Thyroid gland (tissue), 4 donors: ENCODE measurements at regions not wholly inside any gene's neighbourhood (a gene's known extent, or its start where the extent isn't known, plus 50 kb on each side); places are given as distances from the start of the nearest gene placed in this dataset.
"Not testable (repeated sequence)": the region's sequence is repeated elsewhere in the genome, so short reads cannot be mapped to it uniquely, and the experiment has no call there.

Source experiments
- DNase-seq, 2 donors: peaks; one replicate each; pipeline ENCODE4 v3.0.0-alpha.2; 2019
- H3K27ac ChIP-seq, 3 donors: fragments of 200-600 bp; sonication (generic); 1 replicate in 2 of 3; 2 replicates in 1 of 3; pipeline ENCODE4 v1.5.1; 2016 to 2019; ENCODE audit warnings: mild to moderate bottlenecking in 1 of 3, moderate library complexity in 1 of 3
- H3K27me3 ChIP-seq: fragments of 200-600 bp; sonication (generic); one replicate; pipeline ENCODE4 v1.5.1; 2019
- H3K36me3 ChIP-seq, 2 donors: fragments of 200-600 bp; sonication (generic); one replicate each; pipeline ENCODE4 v1.5.1; 2016 to 2019
- H3K4me1 ChIP-seq, 2 donors: fragments of 200-600 bp; sonication (generic); one replicate each; pipeline ENCODE4 v1.5.1; 2017 to 2019
- H3K4me3 ChIP-seq, 3 donors: fragments of 200-600 bp; sonication (generic); replicated peaks in 1 of 3; 1 replicate in 2 of 3; 2 replicates in 1 of 3; pipeline ENCODE4 v1.5.1; 2016; ENCODE audit warnings: mild to moderate bottlenecking in 1 of 3
- H3K9me3 ChIP-seq: fragments of 200-600 bp; sonication (generic); one replicate; pipeline ENCODE4 v1.5.1; 2017
- WGBS, 2 donors: methylation state at CpG; one replicate each; pipeline ENCODE4 v1.1.5; 2017; 5-methylcytosine and 5-hydroxymethylcytosine counted together
- intact Hi-C: fragments of 100-400 bp; cut with DNase I; formaldehyde crosslinking; loops from one replicate; pipeline ENCODE4 v1.15.1; 2023

GRCh38 chr17:15836249-15836982, 104.3 kb downstream of the TBC1D26 start:
- H3K9me3 ChIP-seq, intact Hi-C loops, DNase-seq, H3K4me3 ChIP-seq, H3K27ac ChIP-seq, H3K4me1 ChIP-seq, H3K27me3 ChIP-seq, H3K36me3 ChIP-seq: not testable (repeated sequence)
- WGBS, 2 donors = 74 to 89% methylated on average over 3 to 4 of the region's 12 CpGs

DNA sequence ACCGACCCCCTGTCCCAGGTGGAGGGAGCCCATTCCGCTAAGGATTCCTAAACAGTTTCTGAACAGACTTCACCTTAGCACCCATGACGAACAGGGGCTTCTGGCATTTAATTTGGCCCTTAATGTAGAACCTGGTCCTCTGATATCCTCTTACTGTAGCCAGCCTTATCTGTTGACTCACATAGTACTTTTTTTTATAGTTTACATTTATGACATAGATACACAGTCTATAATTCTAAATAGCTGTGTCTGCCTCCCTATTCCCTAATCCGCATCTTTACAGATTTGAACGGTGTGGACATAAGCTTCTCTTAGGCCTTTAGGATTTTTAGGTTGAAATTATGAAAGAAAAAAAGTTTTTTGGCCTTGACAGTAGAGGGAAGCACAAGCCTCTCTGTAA, 104.9 kb downstream of the TBC1D26 start:
- H3K27me3 ChIP-seq, H3K4me1 ChIP-seq, H3K27ac ChIP-seq, H3K4me3 ChIP-seq, intact Hi-C loops, DNase-seq, H3K9me3 ChIP-seq, H3K36me3 ChIP-seq: not testable (repeated sequence)
- 91 to 95% methylated on average over 5 of the region's 5 CpGs for WGBS, 2 donors

- intact Hi-C loops, DNase-seq, H3K27me3 ChIP-seq, H3K9me3 ChIP-seq, H3K4me1 ChIP-seq, H3K4me3 ChIP-seq, H3K36me3 ChIP-seq, H3K27ac ChIP-seq: not testable (repeated sequence)
- WGBS, 2 donors = 34 to 35% methylated on average over 6 of the region's 6 CpGs
These were observed 97.3 kb upstream of the ADORA2B start for GRCh38 chr17:15847447-15848229.

DNA sequence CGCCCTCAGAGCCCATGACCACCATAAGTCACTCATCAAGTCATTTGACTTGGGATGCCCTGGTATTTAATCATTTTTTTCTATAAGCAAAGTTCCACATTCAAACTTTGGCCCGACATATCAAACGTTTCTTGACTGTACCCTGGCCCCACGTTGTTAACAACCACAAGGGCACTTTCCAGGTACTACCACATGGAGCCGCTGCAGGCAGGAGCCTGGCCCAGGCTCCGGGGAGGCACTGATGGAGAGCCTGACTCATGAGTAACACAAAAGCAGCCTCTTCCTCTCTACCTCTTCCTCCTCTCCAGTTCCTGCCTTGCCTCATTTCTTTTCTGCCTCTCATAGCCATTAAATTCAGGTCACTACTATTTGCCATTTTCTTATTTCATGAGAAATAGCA, 95.9 kb upstream of the ADORA2B start:
- H3K36me3 ChIP-seq, H3K4me3 ChIP-seq, H3K27ac ChIP-seq, DNase-seq, intact Hi-C loops, H3K9me3 ChIP-seq, H3K4me1 ChIP-seq, H3K27me3 ChIP-seq: not testable (repeated sequence)
- 41 to 42% methylated on average over 6 of the region's 6 CpGs for WGBS, 2 donors

- whole genome bisulfite sequencing, 2 donors = 70 to 74% methylated on average over 2 of the region's 2 CpGs
- H3K36me3 ChIP-seq, H3K4me3 ChIP-seq, H3K4me1 ChIP-seq, H3K9me3 ChIP-seq, H3K27me3 ChIP-seq, DNase-seq, H3K27ac ChIP-seq, intact Hi-C loops: not testable (repeated sequence)
These were observed 94.9 kb upstream of the ADORA2B start for GRCh38 chr17:15850071-15850470.

- H3K36me3 ChIP-seq, H3K27ac ChIP-seq, H3K9me3 ChIP-seq, intact Hi-C loops, H3K27me3 ChIP-seq, DNase-seq, H3K4me1 ChIP-seq, H3K4me3 ChIP-seq: not testable (repeated sequence)
- WGBS, 2 donors = 56 to 79% methylated on average over 3 of the region's 3 CpGs
These were observed 94.2 kb upstream of the ADORA2B start for GRCh38 chr17:15850687-15851086.

DNA sequence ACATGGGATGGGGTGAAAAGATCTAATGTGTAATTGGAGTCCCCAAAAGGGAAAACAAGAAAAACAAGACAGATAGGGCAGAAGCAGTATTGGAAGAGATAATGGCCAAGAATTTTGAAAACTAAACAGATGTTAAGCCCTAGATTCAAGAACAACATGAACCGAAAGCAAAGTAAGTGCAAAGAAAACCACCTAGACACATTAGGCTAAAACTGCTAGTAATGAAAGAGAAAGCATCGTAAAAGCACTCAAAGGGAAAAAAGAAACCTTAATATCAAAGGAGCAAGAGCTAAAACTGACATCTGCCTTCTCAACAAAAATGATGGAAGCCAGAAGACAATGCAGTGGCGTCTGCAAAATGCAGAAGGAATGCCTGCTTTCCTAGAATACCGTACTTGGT, 92.1 kb upstream of the ADORA2B start:
- H3K4me1 ChIP-seq, H3K27me3 ChIP-seq, H3K4me3 ChIP-seq, H3K36me3 ChIP-seq, DNase-seq, H3K27ac ChIP-seq, intact Hi-C loops, H3K9me3 ChIP-seq: not testable (repeated sequence)
- WGBS, 2 donors = 80% methylated on average over 1 of the region's 4 CpGs; no CpG with 5 or more reads in 1 of the 2 donors

DNA sequence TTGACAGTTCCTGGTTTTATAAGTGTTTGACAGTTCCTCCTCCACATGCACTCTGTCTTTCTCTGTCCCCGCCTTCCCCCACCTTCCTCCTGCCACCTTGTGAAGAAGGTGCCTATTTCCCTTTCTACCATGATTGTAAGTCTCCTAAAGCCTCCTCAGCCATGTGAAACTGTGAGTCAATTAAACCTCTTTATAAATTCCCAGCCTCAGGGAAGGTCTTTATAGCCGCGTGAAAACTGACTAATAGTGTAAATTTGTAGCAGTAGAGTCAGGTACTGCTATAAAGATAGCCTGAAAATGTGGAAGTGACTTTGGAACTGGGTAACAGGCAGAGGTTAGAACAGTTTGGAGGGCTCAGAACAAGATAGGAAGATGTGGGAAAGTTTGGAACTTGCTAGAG, 88.7 kb upstream of the ADORA2B start:
- WGBS, 2 donors = 83 to 93% methylated on average over 3 of the region's 3 CpGs
- H3K9me3 ChIP-seq, intact Hi-C loops: not testable (repeated sequence)

DNA sequence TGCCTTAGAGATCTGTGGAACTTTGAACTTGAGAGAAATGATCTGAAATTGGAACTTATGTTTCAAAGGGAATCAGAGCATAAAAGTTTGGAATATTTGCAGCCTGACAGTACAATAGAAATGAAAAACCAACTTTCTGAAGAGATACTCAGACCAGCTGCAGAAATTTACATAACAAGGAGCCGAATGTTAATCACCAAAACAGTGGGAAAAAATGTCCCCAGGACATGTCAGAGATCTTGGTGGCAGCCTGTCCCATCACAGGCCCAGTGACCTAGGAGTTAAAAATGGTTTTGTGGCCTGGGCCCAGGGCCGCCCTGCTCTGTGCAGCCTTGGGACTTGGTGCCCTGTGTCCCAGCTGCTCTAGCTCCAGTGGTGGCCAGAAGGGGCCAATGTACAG, 88.2 kb upstream of the ADORA2B start:
- H3K9me3 ChIP-seq, H3K4me3 ChIP-seq, DNase-seq, H3K27ac ChIP-seq, intact Hi-C loops, H3K27me3 ChIP-seq, H3K36me3 ChIP-seq, H3K4me1 ChIP-seq: not testable (repeated sequence)
- 93 to 96% methylated on average over 2 of the region's 2 CpGs for WGBS, 2 donors

More for the DNA sequence above, 88.7 kb upstream of the ADORA2B start:
- not testable (repeated sequence) for H3K27me3 ChIP-seq, DNase-seq, H3K4me3 ChIP-seq, H3K36me3 ChIP-seq, H3K4me1 ChIP-seq, H3K27ac ChIP-seq

GRCh38 chr17:15858082-15858481, 86.8 kb upstream of the ADORA2B start:
- H3K36me3 ChIP-seq, H3K27ac ChIP-seq, H3K9me3 ChIP-seq, H3K4me3 ChIP-seq, intact Hi-C loops, H3K4me1 ChIP-seq, DNase-seq, H3K27me3 ChIP-seq: not testable (repeated sequence)
- 81 to 83% methylated on average over 3 of the region's 3 CpGs for WGBS, 2 donors

- intact Hi-C loops, H3K4me1 ChIP-seq, H3K9me3 ChIP-seq: not testable (repeated sequence)
These were observed 84.2 kb upstream of the ADORA2B start for GRCh38 chr17:15860774-15861173.

DNA sequence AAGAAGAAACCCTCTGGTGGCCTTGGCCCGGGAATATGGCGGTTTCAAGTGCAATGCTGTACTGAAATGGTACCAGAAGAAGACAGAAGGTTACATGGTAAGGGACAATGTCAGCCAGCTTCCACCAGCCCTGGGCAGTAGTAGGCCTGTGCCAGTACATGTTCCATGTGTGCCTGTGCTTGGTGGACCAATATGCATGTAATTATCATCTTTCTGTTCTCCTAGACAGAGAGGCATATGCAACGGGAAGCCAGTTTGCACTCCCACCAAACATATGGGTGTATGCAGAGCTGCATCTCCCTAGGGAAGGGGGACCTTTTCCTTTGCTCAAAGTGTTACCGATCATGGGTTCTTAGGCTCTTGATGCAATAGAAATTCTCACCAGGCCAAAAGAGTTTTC, 80.9 kb upstream of the ADORA2B start:
- H3K4me1 ChIP-seq, H3K27me3 ChIP-seq, H3K36me3 ChIP-seq, H3K4me3 ChIP-seq, H3K9me3 ChIP-seq, intact Hi-C loops, H3K27ac ChIP-seq, DNase-seq: not testable (repeated sequence)
- 90 to 96% methylated on average over 2 to 3 of the region's 4 CpGs for WGBS, 2 donors

More at GRCh38 chr17:15860774-15861173, 84.2 kb upstream of the ADORA2B start:
- not testable (repeated sequence) for H3K27me3 ChIP-seq, H3K36me3 ChIP-seq, H3K27ac ChIP-seq, H3K4me3 ChIP-seq, DNase-seq
- WGBS, 2 donors = 86 to 93% methylated on average over 5 of the region's 5 CpGs

- H3K4me1 ChIP-seq, H3K4me3 ChIP-seq, H3K27me3 ChIP-seq, intact Hi-C loops, H3K9me3 ChIP-seq, H3K36me3 ChIP-seq, H3K27ac ChIP-seq, DNase-seq: not testable (repeated sequence)
- 77 to 83% methylated on average over 4 of the region's 4 CpGs for WGBS, 2 donors
These were observed 80.5 kb upstream of the ADORA2B start for GRCh38 chr17:15864472-15864871.
